HG03565 (cell line): ENCODE measurements at regions not wholly inside any gene's neighbourhood (a gene's known extent, or its start where the extent isn't known, plus 50 kb on each side); places are given as distances from the start of the nearest gene placed in this dataset.
"Not testable (repeated sequence)": the region's sequence is repeated elsewhere in the genome, so short reads cannot be mapped to it uniquely, and the experiment has no call there.

Experiments
- ATAC-seq: cut with Tn5 transposase; IDR thresholded peaks from one replicate; pipeline ENCODE4 v1.9.1; 2021; ENCODE audit warnings: mild to moderate bottlenecking, moderate library complexity; ENCODE audit not compliant: unreplicated experiment

DNA sequence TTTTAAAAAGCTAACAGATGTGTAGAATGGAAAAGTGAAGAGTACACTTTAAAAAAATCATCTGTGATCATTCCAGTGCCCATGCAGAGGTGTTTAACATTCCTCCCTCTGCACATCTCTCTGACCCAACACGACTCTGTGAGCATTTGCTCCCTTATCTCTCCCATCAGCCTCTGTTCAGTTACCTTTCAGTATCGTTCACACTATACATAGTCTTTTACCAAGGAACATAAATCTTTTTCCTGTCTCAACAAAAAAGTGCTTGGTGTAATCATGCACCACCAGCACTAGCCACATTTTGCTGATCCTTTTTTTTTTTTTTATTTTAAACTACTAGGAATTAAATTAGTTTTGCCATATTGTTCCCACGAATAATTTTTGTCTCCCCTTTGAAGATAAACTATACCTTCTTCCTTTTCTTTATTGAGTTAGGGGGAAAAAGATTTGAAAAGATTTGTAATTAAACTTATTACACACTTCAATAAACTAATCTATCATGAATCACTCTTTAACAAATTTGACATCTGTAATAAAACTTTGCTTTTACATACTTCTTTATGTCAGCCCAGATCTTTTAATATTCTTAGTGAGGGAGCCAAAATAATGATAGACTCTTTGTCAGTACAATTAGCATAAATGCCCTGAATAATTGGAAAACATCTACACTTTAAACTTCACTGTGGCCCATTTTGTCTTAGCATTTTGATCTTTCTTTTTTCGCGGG, 489.8 kb upstream of the FANCL start:
- no peak for ATAC-seq

GRCh38 chr2:58727981-58728656, 487.0 kb upstream of the FANCL start:
- ATAC-seq = no peak

DNA sequence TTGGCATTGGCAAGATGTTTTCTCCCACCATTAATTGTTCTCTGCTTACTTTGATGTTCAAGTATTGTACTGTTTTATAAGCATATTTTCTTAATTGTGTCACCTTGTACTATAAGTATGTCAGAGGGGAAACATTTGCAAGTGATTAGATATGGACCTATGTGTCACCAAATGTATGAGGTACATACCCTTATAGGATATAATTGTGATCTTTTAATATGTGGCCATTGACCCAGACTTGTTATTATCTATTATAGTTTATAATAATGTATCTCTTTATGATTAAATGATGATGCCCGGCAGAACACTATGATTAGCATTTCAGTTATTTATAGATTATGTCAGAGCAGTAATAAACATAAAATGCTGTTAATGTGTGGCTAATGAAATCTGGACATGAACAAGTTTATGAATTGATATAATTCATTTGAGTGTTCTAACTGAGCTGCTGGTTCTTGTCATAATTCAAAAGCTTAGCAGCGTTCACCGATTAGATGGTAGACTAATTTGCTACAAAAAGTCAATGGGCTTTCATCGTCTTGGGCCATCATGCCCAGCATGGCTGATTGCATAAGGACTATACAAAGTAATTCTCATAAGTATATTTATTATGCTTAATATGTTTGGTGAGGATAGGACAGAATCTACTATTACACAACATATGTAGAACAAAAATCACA, 480.9 kb upstream of the FANCL start:
- no peak for ATAC-seq

GRCh38 chr2:58720770-58721697, 479.9 kb upstream of the FANCL start:
- ATAC-seq = no peak

DNA sequence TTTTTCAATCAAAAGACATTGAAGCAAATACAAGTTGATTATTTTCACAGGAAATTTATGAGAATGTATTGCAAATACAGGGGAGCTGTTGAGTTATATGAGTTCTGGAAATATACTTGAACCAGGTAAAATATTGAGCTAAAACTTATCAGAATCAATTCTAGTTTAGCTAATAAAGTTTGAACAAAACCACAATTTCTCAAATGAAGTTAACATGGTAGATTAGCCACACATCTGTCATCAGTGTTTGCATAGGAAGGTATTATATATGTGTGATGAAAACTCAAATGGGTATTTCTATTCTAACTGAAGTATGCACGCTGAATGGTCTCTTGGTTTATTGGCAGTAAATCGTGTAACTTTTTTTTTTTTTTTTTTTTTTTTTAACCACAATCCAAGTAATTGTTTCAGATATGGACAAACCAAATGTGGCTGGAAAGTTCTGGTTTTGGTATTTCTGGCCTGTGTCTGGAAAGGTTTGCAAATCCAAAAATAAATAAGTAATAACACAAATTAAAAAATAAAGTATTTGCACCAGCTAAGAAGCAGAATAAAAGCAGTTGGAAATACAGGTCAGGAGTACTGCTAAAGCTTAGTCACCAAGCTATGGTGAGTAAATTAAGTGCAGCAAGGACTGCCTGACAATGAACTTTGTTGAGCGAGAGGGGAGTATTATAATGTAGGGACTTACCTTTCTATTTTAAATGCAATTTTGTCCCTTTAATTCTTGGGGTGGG, 479.1 kb upstream of the FANCL start:
- ATAC-seq = no peak

- no peak for ATAC-seq
These were observed 474.2 kb upstream of the FANCL start for GRCh38 chr2:58715344-58715743.

GRCh38 chr2:58714238-58714637, 473.1 kb upstream of the FANCL start:
- ATAC-seq = no peak

DNA sequence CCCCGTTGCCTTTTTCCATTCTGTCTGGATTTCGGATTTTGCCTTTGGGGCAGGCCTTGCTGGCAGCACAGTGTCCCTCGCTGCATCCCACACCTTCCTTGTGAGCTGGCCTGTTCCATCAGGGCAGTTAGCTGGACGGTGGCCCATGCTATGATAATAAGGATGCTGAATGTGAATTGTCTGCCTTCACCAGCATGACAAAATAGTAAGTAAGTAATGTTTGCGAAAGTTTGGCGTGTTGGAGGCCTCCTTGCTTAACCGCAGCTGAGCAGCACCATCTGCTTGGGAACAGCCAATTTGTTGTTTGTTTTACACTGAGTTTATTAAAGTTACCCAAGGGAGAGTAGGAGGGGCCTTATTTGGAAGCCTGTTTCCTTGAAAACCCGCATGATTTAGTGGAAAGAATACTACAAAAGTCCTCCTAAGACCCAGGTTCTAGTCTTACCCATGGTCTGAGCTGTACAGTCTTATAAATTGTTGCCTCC, 469.7 kb upstream of the FANCL start:
- ATAC-seq = no peak

DNA sequence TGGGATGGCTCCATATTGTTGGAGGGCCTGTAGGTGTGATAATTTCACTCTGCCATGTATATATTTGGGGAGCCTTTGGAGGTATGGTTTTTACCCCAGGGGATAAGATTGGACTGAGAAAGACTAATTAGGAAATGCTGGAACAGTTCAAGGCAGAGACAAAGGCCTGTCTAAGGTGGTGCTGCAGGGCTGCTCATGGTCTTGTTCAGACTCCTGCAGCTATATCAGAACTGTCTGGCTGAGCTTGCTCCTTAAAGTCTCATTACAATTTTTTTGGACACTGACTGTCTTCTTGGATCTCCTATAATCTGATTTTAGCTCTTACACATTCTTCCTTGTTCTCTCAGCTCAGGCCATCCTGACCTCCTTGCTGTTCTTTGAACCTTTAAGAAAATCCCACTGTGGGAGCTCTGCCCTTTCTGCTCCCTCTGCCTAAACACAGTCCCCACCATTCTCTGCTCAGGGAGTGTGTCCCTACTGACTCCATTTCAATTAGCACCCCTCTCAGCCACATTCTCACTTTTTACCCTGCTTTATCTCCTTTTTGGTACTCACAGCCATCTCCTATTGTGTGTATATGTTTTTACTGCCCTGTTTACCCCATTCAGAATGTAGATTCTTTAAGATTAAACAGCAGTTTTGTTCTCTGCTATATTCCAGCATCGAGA, 468.7 kb upstream of the FANCL start:
- ATAC-seq = no peak

- ATAC-seq = no peak
These were observed 468.1 kb upstream of the FANCL start for GRCh38 chr2:58709274-58709673.

- ATAC-seq = no peak
These were observed 467.4 kb upstream of the FANCL start for GRCh38 chr2:58708565-58708964.

DNA sequence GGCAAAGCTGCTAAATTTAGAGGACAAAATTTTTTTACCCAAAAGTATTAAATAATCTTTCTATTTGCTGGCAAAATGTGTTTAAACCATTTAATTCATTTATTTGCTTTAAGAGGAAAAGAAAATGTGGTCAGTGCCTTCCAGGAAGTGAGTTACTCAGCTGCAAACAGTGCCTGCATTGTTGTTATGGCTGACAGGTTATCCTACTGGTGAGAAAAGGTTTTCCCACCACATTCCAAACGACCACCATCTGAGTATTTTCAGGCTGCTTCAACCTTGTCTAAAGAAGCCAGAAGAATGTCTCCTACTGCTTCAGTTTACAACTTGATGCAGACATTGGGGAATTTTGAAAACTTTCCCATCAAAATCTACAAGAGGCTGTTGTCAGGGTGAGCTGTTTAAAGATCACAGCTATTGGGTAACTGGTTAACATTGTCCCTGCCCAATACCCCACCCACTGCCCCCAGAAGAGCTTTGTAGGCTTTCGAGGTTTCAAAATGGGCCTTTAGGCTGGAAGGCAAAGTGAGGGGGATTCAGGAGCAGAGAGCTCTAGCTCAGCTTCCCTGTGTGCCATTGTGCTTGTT, 461.3 kb upstream of the FANCL start:
- ATAC-seq = no peak

DNA sequence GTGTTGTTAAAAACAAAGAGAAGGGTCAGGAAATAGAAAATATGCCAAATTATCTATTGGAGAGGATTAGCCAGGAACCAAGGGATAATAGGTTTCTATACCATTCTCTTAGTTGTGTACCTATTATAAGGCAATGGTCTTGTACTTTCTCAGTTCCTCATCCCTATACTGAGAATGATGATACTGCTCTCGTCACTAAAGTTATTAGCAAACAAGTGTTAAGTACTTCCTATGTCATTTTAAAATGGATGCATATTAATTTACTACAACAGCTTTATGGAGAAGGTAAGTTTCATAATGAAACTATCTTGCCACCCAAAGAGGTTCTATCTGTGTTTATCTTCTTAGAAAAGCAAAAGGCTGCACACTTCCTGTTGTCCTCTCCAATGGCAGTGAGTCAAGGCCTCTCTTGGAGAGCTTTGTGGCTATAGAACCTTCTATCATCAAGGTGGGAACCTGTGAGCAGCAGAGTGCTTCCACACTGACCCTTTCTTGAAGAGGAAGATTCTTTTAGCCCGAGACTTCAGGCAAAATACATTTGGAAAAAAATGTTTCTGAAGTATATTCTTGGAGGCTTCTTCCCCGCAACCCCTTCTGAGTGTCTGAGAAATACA, 460.7 kb upstream of the FANCL start:
- ATAC-seq = peak; percentile 58

- no peak for ATAC-seq
These were observed 459.5 kb upstream of the FANCL start for GRCh38 chr2:58700591-58700990.

GRCh38 chr2:58699411-58699810, 458.3 kb upstream of the FANCL start:
- no peak for ATAC-seq

GRCh38 chr2:58698620-58699019, 457.5 kb upstream of the FANCL start:
- no peak for ATAC-seq

- ATAC-seq = not testable (repeated sequence)
These were observed 453.0 kb upstream of the FANCL start for GRCh38 chr2:58694114-58694513.

DNA sequence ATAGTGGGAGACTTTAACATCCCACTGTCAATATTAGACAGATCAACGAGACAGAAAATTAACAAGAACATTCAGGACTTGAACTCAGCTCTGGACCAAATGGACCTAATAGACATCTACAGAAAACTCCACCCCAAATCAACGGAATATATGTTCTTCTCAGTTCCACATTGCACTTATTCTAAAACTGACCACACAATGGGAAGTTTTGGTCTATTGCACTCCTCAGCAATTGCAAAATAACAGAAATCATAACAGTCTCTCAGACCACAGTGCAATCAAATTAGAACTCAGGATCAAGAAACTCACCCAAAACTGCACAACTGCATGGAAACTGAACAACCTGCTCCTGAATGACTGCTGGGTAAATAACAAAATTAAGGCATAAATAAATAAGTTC, 449.9 kb upstream of the FANCL start:
- not testable (repeated sequence) for ATAC-seq

DNA sequence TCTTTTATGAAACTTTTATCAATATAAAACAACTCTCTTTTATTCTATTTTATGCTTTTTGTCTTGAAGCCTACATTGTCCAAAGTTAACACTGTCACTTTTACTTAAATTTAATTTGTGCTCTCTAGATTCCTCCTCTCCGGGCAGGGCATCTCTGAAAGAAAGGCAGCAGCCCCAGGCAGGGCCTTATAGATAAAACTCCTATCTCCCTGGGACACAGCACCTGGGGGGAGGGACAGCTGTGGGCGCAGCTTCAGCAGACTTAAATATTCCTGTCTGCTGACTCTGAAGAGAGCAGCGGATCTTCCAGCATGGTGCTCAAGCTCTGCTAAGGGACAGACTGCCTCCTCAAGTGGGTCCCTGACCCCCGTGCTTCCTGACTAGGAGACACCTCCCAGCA, 447.7 kb upstream of the FANCL start:
- ATAC-seq = no peak
